ENCODE measurements at regions not wholly inside any gene's neighbourhood (a gene's known extent, or its start where the extent isn't known, plus 50 kb on each side); places are given as distances from the start of the nearest gene placed in this dataset.

DNA sequence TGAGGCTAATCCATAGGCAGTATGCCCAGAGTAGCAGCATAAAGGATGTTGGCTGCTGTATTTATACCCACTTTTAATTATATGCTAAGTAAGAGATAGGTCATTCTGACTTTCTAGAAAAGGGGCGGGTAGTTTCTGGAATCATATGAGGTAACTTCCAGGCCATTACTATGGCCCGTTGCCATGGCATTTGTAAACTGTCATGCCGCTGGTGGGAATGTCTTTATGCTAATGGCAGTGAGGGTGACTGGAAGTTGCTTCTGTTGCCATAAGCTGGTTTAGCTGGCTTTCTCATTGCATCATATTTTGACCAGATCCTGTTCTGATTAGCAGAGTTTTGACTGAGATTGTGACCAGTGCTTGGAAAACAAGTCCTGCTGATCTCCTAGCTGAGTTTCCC, 929.6 kb upstream of the CDH8 start:
- TF ChIP-seq POLR2AphosphoS5 (IDR thresholded peaks at IDR 0.05; ENCODE audit: low read depth, low read length) (no peak), FOXP2 (optimal IDR thresholded peaks at IDR 0.05; ENCODE audit: borderline replicate concordance, extremely low read depth, extremely low read length, insufficient read depth) (no peak), TAF1 (IDR thresholded peaks at IDR 0.05; ENCODE audit: borderline replicate concordance, insufficient read depth, low read length) (no peak), SIN3A (IDR thresholded peaks at IDR 0.05; ENCODE audit: borderline replicate concordance, insufficient read depth, low read length) (no peak)
- TF ChIP-seq, protein P1, sequence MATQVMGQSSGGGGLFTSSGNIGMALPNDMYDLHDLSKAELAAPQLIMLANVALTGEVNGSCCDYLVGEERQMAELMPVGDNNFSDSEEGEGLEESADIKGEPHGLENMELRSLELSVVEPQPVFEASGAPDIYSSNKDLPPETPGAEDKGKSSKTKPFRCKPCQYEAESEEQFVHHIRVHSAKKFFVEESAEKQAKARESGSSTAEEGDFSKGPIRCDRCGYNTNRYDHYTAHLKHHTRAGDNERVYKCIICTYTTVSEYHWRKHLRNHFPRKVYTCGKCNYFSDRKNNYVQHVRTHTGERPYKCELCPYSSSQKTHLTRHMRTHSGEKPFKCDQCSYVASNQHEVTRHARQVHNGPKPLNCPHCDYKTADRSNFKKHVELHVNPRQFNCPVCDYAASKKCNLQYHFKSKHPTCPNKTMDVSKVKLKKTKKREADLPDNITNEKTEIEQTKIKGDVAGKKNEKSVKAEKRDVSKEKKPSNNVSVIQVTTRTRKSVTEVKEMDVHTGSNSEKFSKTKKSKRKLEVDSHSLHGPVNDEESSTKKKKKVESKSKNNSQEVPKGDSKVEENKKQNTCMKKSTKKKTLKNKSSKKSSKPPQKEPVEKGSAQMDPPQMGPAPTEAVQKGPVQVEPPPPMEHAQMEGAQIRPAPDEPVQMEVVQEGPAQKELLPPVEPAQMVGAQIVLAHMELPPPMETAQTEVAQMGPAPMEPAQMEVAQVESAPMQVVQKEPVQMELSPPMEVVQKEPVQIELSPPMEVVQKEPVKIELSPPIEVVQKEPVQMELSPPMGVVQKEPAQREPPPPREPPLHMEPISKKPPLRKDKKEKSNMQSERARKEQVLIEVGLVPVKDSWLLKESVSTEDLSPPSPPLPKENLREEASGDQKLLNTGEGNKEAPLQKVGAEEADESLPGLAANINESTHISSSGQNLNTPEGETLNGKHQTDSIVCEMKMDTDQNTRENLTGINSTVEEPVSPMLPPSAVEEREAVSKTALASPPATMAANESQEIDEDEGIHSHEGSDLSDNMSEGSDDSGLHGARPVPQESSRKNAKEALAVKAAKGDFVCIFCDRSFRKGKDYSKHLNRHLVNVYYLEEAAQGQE (IDR thresholded peaks at IDR 0.05; ENCODE audit: insufficient read depth in 1 of 2, low read depth in 2 of 2, low read length in 2 of 2): no peak

DNA sequence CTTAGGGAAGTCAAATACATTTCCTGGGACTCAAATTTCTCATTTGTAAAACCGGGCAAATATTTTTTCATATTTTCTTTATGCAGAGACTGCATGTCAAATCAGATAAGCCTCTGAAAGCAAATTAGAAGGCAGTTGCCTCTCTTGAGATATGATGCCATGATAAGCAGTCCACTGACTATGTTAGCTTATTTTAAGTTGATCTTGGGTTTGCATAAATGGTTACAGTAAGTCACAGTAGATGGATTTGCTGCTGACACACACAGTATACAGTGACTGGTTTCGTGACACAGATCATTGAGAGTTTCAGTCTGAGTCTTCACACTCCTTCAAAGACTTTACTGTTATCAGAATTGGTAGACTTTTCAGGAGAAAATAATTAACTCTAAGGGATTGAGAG, 927.6 kb upstream of the CDH8 start:
- TF ChIP-seq, protein P1 (IDR thresholded peaks at IDR 0.05; ENCODE audit: insufficient read depth in 1 of 2, low read depth in 2 of 2, low read length in 2 of 2): no peak
- no peak for TF ChIP-seq SIN3A (IDR thresholded peaks at IDR 0.05; ENCODE audit: borderline replicate concordance, insufficient read depth, low read length)
- no peak for TF ChIP-seq FOXP2 (optimal IDR thresholded peaks at IDR 0.05; ENCODE audit: borderline replicate concordance, extremely low read depth, extremely low read length, insufficient read depth)
- TF ChIP-seq TAF1 (IDR thresholded peaks at IDR 0.05; ENCODE audit: borderline replicate concordance, insufficient read depth, low read length): no peak
- no peak for TF ChIP-seq POLR2AphosphoS5 (IDR thresholded peaks at IDR 0.05; ENCODE audit: low read depth, low read length)

DNA sequence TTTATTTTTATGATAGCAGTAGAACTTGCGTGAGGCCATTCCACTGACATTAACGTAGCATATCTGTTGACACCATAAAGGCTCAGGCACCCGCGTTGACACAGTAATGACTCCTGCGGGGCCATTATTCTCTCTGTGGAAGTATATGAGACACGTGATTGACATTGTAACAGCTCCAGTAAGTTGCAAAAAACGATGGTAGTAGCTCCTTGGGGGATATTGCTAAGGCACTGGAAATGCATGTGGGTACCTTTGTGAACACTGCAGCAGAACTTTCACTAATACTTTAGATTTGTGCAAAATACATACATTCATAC, 918.8 kb upstream of the CDH8 start:
- no peak for TF ChIP-seq POLR2AphosphoS5 (IDR thresholded peaks at IDR 0.05; ENCODE audit: low read depth, low read length)
- TF ChIP-seq SIN3A (IDR thresholded peaks at IDR 0.05; ENCODE audit: borderline replicate concordance, insufficient read depth, low read length): no peak
- TF ChIP-seq, protein P1 (IDR thresholded peaks at IDR 0.05; ENCODE audit: insufficient read depth in 1 of 2, low read depth in 2 of 2, low read length in 2 of 2): no peak
- no peak for TF ChIP-seq TAF1 (IDR thresholded peaks at IDR 0.05; ENCODE audit: borderline replicate concordance, insufficient read depth, low read length)
- no peak for TF ChIP-seq FOXP2 (optimal IDR thresholded peaks at IDR 0.05; ENCODE audit: borderline replicate concordance, extremely low read depth, extremely low read length, insufficient read depth)

DNA sequence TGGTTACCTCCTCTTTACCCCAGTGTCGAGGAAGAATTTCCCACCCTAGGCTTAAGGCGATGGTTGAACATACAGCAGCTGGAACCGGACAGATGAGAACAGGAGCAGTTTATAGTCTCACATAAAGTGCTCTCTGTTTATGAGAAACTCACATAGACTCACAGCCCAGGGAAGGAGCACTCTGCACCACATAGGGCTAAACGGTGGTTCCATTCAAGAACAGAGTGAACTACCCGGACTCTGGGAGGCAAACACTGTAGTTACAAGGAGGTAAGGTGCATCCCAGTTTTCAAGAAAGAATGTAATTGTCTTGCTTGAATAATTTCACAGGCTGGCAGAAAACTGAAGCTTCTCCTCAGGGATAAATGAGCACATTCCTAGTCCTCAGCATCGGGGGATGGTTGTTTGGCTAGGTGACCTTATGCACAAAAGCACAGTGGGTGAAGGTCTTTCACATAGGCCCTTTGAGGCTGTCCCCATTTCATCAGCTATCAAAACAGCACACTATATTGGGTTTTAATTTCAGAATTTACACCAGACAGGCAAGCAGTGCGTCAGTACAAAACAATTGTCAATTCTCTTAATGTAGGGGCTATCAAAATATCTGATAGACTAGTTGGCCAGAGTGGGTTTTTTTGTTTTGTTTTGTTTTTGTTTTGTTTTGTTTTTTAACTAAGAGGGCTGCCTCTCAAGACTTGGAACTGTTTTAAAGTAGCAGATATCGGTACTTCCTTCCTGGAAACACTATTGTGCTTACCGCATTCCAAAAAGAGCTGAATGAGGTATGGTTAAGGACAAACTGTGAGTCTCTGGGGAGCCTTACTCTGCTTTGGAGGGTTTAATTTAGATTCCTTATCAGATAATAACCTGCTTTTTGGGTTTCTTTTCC, 918.1 kb upstream of the CDH8 start:
- TF ChIP-seq TAF1 (IDR thresholded peaks at IDR 0.05; ENCODE audit: borderline replicate concordance, insufficient read depth, low read length) (no peak), FOXP2 (optimal IDR thresholded peaks at IDR 0.05; ENCODE audit: borderline replicate concordance, extremely low read depth, extremely low read length, insufficient read depth) (no peak), POLR2AphosphoS5 (IDR thresholded peaks at IDR 0.05; ENCODE audit: low read depth, low read length) (no peak), SIN3A (IDR thresholded peaks at IDR 0.05; ENCODE audit: borderline replicate concordance, insufficient read depth, low read length) (no peak)
- TF ChIP-seq, protein P1 (IDR thresholded peaks at IDR 0.05; ENCODE audit: insufficient read depth in 1 of 2, low read depth in 2 of 2, low read length in 2 of 2): no peak

Measured in PFSK-1 (cell line).